ENCODE measurements at regions not wholly inside any gene's neighbourhood (a gene's known extent, or its start where the extent isn't known, plus 50 kb on each side); places are given as distances from the start of the nearest gene placed in this dataset.
A peak's percentile ranks its signal among the peaks of the same experiment; 100 is the strongest.

DNA sequence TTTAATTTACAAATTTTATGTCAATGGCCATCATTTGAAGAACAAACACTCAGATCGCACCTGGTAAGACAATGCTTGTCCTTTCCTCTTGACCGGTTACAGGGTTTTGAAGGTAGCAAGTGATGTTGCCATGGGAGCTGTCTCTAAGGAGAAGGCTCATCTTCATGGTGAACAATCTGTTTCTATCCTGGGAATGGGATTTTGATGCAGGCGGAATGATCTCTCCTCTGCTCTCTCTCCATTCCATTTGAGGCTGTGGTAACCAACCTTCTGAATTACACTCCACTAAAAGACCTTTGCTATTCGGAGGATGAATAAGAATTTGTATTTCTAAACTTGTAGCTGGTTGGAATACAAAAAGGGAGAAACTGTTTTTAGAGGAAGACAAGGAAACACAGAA lies 57.9 kb upstream of the SLC5A9 start:
- no peak for DNase-seq (ENCODE audit: low read depth, low spot score)
- H3K27ac ChIP-seq = no peak overlapping the region

DNA sequence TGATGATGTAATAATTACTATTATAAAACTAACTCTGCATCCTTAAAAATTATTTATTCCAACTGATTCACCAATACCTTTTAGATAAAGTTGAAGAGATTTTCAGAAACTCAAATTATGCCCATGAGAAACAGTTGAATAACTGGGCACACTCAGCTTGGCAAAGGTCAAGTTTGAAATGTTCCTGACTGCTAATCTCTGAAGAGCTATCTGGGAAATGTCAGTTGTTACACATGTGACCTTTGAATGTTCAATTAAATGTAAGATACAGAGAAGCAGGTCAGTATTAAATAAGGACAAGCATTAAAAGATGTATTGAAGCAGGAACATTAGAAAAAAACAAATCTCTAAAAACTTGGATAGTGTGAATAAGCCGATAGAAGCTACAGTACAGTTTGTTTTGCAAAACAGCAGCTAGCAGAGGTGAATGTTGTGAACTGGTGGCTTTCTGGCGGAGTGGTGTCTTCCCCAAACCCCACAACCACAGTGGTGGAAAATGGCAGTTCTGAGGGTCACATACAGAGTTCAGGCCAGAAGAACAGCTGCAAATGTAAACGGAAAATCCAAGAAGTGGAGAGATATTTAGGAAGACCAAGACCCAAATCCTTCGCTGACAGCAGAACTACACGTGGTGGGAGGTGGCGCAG lies 61.9 kb upstream of the SLC5A9 start:
- no peak for DNase-seq (ENCODE audit: low read depth, low spot score)
- H3K27ac ChIP-seq = no peak overlapping the region

GRCh38 chr1:48139275-48139674 lies 83.2 kb upstream of the SLC5A9 start:
- no peak for DNase-seq (ENCODE audit: low read depth, low spot score)
- no peak overlapping the region for H3K27ac ChIP-seq

DNA sequence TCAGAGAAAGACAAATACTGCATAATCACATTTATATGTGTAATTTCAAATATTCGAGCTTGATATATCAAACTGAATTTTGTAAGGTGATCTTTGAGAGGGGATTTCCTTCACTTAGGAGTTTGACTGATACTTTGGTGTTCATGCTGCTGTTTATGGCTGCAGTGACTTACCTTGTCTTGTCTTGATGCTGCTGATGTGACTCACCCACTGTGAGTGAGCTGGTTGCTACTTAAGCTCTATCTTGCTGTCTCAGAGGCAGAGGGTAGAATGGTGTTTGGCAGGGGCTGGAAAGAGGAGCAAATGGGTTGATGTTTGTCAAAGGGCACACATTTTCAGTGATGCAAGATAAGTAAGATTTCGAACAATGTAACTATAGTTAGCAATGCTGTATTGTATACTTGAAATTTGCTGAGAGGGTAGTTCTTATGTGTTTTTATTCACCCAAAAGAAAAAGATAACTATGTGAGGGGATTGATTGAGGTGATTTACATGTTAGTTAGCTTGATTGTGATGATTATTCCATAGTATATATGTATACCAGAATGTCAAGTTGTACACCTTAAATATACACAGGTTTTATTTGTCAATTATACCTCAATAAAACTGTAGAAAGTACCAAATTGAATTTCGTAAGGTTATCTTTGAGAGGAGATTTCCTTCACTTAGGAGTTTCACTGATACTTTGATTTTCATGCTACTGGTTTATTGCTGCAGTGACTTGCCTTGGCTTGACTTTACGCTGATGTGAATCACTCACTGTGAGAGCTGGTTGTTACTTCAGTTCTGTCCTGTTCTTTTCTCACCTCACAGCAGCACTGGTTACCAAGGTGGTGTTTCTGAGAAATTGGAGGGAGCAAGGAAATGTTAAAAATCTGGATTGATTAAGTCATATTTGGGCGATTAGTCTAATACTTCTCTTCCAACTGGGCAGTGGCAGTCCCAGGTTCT lies 94.5 kb upstream of the SLC5A9 start:
- peak overlapping the region; percentile 23 for H3K27ac ChIP-seq
- DNase-seq (ENCODE audit: low read depth, low spot score) = peak; percentile 84

DNA sequence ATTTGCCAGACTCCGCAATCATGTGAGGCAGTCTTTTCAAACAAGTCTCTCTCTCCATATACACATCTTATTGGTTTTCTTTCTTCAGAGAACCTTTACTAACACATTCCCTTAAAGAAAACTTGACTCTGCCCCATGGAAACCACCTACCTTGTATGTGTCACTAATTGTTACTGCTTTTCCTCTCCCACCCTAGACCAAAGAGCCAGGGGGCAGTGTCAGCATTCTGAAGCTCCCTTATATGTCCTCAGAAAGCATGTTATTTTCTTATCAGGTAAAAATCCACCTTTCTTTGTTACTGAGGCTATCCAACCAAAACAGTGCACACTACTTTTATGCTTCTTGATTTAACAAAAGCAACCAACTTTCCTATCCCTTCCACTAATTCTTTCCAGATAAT lies 98.9 kb upstream of the SLC5A9 start:
- DNase-seq (ENCODE audit: low read depth, low spot score) = no peak

DNA sequence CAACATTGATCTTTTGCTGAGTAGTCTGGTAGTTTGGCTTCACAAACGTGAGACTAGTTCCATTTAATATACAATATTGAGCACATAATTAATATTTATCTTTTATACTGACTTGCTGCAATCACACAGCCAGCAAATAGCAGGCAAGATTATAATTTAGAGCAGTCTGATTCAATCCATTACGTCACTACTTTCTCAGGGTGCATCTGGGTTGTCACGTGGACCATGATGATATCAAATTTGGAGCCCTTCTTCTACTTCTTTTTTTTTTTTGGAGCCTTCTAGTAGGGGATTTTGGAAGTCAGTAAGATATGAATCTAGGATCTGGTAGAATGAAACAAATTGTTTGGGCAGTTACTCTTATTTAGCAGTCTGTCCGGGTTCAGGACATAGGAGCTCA lies 100.6 kb upstream of the SLC5A9 start:
- DNase-seq (ENCODE audit: low read depth, low spot score) = no peak

More for the DNA sequence above, 98.9 kb upstream of the SLC5A9 start:
- H3K27ac ChIP-seq = no peak overlapping the region

GRCh38 chr1:48120621-48121020 lies 101.9 kb upstream of the SLC5A9 start:
- H3K27ac ChIP-seq = no peak overlapping the region

More for the DNA sequence above, 100.6 kb upstream of the SLC5A9 start:
- H3K27ac ChIP-seq = no peak overlapping the region

DNA sequence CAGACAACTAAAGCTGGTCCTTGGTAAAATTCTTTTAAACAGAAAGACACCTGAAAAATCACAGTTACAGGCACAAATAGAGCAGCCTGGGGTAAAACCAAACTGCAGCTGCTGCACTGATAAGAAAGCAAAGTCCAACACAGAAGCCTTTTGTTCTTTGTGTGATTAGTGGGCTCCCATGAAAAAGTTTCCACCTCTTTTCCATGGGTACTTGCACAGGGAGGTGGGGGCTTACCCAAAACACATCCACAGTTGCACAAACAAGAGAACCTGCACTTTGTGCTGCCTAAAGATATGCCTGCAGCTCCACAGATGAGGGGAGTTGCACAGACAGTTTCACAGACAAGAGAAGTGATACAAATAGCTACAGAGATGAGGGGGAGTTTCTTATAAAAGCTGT lies 106.7 kb upstream of the SLC5A9 start:
- DNase-seq (ENCODE audit: low read depth, low spot score) = no peak
- no peak overlapping the region for H3K27ac ChIP-seq

More at GRCh38 chr1:48120621-48121020, 101.9 kb upstream of the SLC5A9 start:
- no peak for DNase-seq (ENCODE audit: low read depth, low spot score)

DNA sequence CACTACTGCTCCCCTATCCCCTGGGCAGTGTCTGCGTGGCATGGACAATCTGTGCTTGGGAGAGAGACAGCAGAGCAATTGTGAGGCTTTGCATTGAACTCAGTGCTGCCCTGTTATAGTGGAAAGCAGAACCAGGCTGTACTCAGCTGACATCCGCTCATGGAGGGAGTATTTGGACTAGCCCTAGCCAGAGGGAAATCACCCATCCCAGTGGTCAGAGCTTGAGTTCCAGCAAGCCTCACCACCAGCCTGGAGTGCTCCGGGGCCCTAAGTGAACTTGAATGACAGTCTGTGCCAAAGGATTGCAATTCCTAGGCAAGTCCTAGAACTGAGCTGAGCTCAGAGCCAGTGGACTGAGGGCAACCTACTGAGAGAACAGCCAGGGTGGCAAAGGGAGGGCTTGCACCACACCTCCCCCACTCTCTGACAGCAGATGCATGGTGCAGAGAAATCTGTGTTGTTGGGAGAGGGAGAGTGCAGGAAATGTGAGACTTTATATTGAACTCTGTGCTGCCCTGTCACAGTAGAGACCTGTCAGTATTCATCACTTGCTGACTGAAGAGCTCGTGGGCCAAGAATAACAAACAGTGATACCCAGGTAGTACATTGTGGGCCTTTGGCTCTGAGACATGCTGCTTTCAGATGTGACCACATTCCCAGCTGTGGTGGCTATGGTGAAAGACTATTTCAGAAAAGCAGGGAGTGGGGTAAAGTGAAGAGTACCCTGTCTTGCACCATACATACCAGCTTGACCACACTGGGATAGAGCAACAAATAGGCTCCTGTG lies 107.7 kb upstream of the SLC5A9 start:
- no peak overlapping the region for H3K27ac ChIP-seq
- DNase-seq (ENCODE audit: low read depth, low spot score) = no peak

- no peak overlapping the region for H3K27ac ChIP-seq
- DNase-seq (ENCODE audit: low read depth, low spot score) = no peak
These were observed 112.3 kb upstream of the TRABD2B start for GRCh38 chr1:48109390-48110013.

DNA sequence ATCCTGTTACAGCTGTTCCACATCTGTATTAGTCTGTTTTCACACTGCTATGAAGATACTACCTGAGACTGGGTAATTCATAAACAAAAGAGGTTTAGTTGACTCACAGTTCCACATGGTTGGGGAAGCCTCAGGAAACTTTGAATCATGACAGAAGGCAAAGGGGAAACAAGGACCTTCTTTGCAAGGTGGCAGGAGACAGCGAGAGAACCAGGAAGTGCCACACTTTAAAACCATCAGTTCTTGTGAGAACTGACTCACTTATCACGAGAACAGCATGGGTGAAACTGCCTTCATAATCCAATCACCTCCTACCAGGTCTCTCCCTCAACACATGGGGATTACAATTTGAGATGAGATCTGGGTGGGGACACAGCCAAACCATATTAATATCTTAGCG lies 110.3 kb upstream of the TRABD2B start:
- peak; percentile 46 for DNase-seq (ENCODE audit: low read depth, low spot score)
- H3K27ac ChIP-seq = no peak overlapping the region

- DNase-seq (ENCODE audit: low read depth, low spot score) = no peak
- H3K27ac ChIP-seq = no peak overlapping the region
These were observed 108.9 kb upstream of the TRABD2B start for GRCh38 chr1:48106049-48106448.

DNA sequence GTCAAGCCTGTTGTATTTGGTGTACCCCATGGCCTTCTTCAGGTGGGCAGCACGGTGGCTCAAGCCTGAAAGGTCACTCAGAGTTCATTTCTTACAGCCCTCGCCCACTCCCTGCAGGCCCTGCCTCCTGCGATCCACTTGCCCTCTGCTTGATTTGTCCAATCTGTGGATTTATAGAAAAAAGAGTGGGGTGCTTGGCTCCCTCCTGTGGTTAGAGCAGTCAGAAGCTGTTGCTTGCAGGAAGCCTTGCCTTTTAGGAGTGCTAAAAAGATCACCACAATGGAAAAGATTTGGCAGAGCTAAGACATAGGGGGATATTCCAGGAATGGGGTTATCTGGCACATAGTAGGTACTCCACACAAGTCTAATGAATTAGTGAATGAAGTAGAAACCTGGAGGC lies 108.0 kb upstream of the TRABD2B start:
- no peak for DNase-seq (ENCODE audit: low read depth, low spot score)
- no peak overlapping the region for H3K27ac ChIP-seq

- no peak overlapping the region for H3K27ac ChIP-seq
- DNase-seq (ENCODE audit: low read depth, low spot score) = no peak
These were observed 106.3 kb upstream of the TRABD2B start for GRCh38 chr1:48103495-48103894.

GRCh38 chr1:48102766-48103165 lies 105.6 kb upstream of the TRABD2B start:
- no peak overlapping the region for H3K27ac ChIP-seq
- DNase-seq (ENCODE audit: low read depth, low spot score) = no peak

- no peak for DNase-seq (ENCODE audit: low read depth, low spot score)
- H3K27ac ChIP-seq = no peak overlapping the region
These were observed 102.0 kb upstream of the TRABD2B start for GRCh38 chr1:48099072-48099773.

DNA sequence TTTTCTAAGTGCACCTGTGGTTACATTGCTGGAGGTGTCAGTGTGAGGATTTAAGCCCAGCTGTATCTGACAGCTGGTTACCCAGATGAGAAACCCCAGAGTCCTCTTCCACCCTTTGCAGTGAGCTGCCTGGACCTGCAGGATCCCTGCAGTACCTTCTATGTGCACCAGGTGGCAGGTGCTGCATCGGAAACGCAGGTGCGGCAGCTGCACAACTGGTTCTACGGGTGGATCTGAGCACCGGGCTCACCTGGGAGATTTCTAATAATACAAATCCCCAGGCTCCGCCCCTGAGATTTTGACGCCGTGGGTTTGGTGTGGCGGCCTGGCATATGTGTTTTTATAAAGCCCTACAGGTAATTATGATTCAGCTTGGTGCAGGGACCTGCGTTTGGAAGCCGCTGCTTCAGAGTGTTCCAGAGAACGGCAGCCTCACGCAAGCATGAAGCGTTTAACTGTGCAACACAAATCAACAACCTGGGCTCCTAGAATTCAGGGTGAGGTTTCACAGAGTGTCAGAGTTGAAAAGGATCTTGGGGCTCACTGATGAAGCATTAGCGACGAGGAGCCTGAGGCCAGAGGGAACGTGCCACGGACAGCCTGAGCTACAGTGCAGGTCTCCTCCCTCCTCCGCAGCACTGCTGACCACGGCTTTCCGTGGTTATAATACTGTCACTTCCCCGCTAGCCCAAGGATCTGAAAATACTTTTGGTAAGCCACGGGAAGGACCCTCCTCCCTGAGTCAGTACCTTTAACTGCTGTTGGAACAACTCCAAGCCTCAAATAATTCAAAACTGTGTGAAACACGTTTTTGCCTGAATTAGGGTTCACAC lies 96.7 kb upstream of the TRABD2B start:
- no peak overlapping the region for H3K27ac ChIP-seq
- DNase-seq (ENCODE audit: low read depth, low spot score) = peak; percentile 72

- DNase-seq (ENCODE audit: low read depth, low spot score) = no peak
These were observed 96.0 kb upstream of the TRABD2B start for GRCh38 chr1:48093147-48093546.

GRCh38 chr1:48092401-48092800 lies 95.2 kb upstream of the TRABD2B start:
- no peak for DNase-seq (ENCODE audit: low read depth, low spot score)
- no peak overlapping the region for H3K27ac ChIP-seq

More at GRCh38 chr1:48093147-48093546, 96.0 kb upstream of the TRABD2B start:
- H3K27ac ChIP-seq = no peak overlapping the region
